GM18520 (cell line): ENCODE measurements at regions not wholly inside any gene's neighbourhood (a gene's known extent, or its start where the extent isn't known, plus 50 kb on each side); places are given as distances from the start of the nearest gene placed in this dataset.
A peak's percentile ranks its signal among the peaks of the same experiment; 100 is the strongest.

Experiments
- ATAC-seq: cut with Tn5 transposase; IDR thresholded peaks from one replicate; pipeline ENCODE4 v1.9.1; 2021; ENCODE audit not compliant: unreplicated experiment

DNA sequence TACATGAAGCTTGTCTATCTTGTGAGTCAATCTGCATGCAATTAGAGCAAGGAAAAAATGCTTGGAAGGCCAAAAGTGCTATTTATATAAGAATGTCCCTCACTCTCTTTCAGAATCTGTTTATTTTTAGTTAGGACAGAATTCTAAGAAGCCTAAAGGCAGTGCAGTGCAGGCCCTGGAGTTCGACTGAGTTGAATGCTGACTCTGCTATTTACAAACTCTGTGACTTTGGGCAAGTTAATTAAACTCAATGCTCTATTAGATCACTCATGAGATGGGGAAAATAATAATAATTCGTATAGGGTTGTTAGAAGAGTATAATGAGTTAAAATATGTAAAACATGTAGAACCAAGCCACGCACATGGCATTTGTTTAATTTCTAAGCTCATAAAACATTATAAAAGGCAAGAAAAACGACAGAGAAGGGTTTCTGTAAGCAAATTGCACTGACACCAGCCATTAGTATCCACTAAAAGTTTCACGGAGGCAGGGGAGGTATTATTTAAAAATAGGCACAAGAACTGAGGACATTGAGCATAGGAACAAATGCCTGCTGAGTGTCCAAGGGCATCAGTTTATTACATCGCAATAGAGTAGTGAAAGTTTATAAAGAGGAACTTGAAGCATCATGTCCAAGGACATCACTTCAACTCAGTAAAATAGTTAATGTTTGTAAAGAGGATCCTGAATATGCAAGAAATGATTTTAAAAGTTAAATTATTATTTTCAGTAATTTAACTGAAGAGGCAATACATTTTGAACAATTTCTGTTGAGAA, 115.0 kb upstream of the INPP4B start:
- ATAC-seq = no peak

DNA sequence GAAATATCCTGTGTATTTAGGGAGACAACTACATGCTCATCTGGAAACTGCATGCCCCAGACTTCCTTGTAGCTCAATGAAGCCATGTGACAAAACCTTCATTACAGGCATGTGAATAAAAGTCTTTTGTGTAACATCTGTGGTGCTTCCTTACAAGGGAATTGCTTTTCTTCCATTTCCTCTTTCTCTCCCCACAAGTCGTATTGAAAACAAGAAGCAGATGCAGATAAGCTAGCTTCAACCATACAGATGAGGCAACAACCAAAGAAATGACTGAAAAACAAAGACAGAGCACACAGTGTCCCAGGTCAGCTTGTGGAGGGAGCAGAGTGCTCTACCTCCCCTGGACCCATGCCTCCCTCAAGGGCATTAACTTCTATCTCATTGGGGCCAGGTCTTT, 115.8 kb upstream of the INPP4B start:
- no peak for ATAC-seq

GRCh38 chr4:142974328-142974727, 128.2 kb upstream of the INPP4B start:
- ATAC-seq = no peak

GRCh38 chr4:142975618-142976017, 129.5 kb upstream of the INPP4B start:
- ATAC-seq = no peak

GRCh38 chr4:142976482-142976881, 130.4 kb upstream of the INPP4B start:
- ATAC-seq = no peak

- no peak for ATAC-seq
These were observed 131.1 kb upstream of the INPP4B start for GRCh38 chr4:142977182-142977581.

GRCh38 chr4:142983065-142983464, 137.0 kb upstream of the INPP4B start:
- ATAC-seq = no peak

- no peak for ATAC-seq
These were observed 137.5 kb upstream of the INPP4B start for GRCh38 chr4:142983589-142983988.

DNA sequence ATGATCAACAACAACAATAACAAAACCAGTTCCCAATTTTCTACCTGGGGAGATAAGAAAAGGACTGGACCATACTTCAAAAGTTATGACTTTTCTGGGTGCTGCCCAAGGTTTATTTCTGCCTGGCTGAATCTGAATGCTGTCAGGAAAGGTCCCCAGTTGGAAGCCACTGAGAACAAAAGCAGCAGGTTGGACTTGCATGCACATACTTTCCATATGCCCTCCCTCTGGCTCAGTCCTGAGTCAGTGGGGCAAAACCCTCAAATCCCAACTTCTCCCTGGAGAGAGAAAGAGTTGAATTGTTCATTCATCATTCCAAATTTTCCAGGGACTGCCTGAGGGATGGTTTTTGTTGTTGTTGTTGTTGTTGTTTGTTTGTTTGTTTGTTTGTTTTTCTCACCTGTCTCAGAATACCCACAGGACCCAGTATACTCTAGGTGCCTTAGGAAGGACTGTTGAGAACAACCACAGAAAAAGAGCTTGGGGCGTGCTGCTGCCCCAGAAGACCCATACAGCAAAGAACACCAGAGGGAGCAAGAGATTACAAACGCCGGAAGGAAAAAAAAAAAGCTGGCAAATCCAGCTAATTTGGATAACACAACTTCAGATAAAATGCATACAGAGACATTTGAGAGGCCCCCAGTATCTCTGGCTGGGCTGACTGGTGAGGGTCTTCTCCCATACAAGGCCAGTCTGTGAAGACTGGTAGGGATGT, 138.9 kb upstream of the INPP4B start:
- no peak for ATAC-seq

GRCh38 chr4:143016171-143016570, 168.5 kb upstream of the USP38 start:
- ATAC-seq = no peak

DNA sequence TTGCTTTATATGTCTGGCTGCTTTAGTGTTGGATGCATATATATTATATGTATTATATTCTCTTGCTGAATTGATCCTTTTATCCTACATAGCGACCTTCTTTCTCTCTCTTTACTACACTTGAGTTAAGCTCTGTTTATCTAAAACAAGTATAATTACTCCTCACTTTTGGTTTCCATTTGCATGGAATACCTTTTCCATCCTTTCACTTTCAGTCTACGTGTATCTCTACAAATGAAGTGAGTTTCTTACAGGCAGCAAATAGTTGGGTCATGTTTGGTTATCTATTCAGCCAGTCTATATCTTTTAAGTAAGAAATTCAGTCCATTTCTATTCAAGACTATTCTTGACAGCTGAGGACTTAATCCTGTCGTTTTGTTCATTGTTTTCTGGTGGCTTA, 167.5 kb upstream of the USP38 start:
- ATAC-seq = no peak

GRCh38 chr4:143019351-143019750, 165.4 kb upstream of the USP38 start:
- no peak for ATAC-seq

DNA sequence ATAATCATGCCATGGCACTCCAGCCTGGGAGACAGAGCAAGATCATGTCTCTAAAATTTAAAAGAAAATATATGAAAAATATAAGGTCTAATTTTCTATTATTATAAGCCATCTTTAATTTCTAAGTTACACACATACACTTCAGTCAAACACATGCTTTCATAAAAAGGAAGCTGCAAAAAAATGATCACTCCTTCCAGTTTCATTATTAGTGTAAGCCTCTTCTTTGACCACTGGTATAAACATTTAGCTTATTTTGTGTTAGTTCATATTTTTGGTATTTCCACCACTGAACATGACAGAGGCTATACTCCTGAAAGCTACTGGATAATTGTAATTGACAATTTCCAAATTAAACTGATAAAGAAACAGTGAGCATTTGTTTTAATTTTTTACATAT, 163.3 kb upstream of the USP38 start:
- ATAC-seq = peak; percentile 70

GRCh38 chr4:143023239-143023918, 161.3 kb upstream of the USP38 start:
- no peak for ATAC-seq

DNA sequence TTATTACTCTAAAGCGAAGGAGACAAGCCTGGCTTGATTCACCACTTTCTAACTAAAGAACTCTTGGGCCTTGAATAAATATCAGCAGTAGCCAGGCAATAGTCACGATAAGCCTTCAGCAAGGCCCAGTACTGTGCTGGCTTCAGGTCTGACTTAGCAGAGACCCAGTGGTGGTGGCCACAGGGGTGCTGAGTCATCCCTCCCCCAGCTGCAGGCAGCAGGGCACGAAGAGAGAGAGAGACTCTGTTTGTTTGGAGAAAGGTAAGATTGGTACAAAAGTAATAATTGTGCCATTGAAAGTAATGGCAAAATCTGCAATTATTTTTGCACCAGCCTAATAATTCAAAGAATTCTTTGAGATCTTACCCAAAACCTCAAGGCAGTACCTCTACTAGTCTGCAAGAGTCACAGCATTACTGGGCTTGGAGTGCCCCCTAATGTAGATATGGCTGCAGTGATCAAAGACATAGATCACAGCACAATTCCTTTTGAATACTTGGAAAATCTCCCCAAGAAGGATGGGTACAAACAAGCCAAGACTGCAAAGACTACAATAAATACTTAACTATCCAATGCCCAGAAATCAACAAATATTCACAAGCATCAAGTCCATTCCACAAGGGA, 159.5 kb upstream of the USP38 start:
- peak; percentile 50 for ATAC-seq

- peak; percentile 60 for ATAC-seq
These were observed 158.1 kb upstream of the USP38 start for GRCh38 chr4:143026459-143027170.

- ATAC-seq = no peak
These were observed 149.1 kb upstream of the USP38 start for GRCh38 chr4:143035661-143036060.

DNA sequence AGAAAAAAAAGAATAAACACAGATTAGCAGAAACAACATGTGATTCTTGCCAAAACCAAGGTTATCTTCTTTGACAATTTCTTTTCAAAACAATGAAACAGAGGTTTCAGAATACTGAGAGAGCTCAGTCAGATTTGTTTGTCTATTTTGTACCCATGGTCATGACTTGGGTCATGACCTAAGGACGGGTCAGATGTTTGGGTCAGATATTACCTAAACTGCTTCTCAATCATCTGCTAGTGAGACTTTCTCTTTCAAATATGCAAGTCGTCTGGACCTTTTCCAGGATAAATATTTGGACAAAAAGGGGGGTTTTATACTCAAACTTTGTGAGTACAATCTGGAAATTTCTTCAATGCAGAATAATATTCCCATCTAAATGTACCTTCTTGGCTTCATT, 148.3 kb upstream of the USP38 start:
- no peak for ATAC-seq

GRCh38 chr4:143046454-143046853, 138.3 kb upstream of the USP38 start:
- ATAC-seq = no peak

DNA sequence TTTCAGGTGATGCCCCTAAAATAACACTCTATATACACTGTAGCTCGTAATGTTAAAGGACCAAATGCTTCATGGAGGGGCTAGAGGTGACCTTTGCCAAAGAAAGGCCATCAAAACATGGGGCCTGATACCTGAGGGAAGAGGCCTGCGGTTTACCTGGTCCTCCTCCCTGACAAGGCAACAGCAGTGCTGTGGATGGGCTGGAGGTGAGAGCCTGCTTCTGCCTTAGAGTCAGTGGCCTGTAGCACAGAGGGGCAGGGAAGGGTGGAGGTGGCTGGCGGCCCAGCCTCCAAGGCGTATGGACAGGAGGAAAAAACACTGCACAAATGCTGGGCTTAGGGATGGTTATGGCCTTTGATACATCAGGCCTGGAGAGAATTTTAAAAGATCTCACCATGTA, 137.8 kb upstream of the USP38 start:
- ATAC-seq = no peak

DNA sequence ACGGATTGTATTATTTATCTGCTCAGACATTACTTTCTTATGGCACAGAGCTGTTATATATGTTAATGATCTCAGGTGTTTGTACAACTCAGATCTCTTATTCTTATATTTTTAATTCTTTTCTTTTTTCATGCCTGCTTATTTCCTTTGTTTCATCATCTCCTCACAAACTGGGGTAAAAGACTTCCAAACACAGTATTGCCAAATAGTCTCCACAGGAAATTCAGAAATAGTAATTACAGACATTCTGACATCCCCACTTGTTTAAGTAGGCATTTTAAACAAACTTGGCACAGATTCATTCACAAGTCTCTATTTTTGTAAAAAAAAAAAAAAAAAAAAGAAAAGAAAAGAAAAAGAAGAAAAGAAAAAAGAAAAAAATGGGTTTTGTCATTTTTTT, 129.7 kb upstream of the USP38 start:
- no peak for ATAC-seq
